AG09309 (cell line): ENCODE measurements at regions not wholly inside any gene's neighbourhood (a gene's known extent, or its start where the extent isn't known, plus 50 kb on each side); places are given as distances from the start of the nearest gene placed in this dataset.

Experiments
- DNase-seq: peaks from one replicate; pipeline ENCODE4 v3.0.0-alpha.2; 2010; ENCODE audit warnings: low read depth
- H3K4me3 ChIP-seq: 2 replicates; pipeline ENCODE4 v1.5.1; 2011; ENCODE audit warnings: mild to moderate bottlenecking, low read depth, low read length, moderate library complexity; ENCODE audit not compliant: control insufficient read depth
- TF ChIP-seq, protein P1 (sequence below): IDR thresholded peaks from 2 replicates; pipeline ENCODE4 v1.5.1; 2011; ENCODE audit warnings: mild to moderate bottlenecking, low read depth, low read length, inconsistent platforms; ENCODE audit not compliant: insufficient read depth, control insufficient read depth; ENCODE audit errors: missing control alignments

DNA sequence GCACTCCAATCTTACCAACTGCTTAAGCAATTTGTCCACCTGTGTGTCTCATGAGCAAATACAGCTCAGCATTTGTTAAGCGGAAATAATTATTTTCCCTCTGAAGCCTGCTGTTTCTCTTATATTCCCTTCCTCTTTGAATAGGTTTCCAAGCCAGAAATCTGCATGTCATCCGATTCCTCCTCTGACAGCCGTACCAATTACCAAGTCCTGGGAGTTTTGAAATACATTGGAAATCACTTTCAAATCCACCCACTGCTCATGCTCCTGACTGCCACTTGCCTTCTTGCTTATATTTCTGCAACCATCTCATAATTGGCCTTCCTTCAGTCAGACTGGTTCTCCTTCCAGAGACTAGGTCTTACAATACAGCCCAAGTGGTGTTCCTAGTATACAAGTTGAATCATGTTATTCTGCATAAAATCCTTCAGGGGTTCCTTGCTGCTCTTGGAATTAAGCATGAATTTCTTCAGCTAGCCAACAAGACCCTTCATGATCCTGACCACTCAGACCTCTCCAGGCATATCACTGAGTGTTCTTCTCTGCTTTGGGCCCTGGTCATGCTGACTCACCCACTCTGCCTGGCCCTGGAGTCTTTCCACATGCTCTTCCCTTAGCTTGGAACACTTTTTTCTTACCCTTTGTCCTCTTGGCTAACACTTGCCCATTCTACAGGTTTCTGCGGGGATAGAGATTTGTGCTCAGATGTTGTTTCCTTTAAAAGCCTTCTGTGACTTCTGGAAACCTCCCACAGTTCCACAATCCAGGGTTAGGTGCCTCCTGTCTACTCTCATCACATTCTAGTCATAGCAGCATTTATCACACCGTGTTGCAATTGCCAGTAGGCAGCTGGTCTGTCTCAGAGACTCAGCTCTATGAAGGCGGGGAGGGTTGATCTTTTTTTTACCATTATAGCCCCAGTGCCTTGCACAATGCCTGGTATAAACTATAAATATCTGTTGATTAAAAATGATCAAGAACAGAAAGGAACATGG is 157.6 kb downstream of the ARL6IP6 start:
- TF ChIP-seq, protein P1, sequence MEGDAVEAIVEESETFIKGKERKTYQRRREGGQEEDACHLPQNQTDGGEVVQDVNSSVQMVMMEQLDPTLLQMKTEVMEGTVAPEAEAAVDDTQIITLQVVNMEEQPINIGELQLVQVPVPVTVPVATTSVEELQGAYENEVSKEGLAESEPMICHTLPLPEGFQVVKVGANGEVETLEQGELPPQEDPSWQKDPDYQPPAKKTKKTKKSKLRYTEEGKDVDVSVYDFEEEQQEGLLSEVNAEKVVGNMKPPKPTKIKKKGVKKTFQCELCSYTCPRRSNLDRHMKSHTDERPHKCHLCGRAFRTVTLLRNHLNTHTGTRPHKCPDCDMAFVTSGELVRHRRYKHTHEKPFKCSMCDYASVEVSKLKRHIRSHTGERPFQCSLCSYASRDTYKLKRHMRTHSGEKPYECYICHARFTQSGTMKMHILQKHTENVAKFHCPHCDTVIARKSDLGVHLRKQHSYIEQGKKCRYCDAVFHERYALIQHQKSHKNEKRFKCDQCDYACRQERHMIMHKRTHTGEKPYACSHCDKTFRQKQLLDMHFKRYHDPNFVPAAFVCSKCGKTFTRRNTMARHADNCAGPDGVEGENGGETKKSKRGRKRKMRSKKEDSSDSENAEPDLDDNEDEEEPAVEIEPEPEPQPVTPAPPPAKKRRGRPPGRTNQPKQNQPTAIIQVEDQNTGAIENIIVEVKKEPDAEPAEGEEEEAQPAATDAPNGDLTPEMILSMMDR = no peak
- no peak overlapping the region for H3K4me3 ChIP-seq
- no peak for DNase-seq

DNA sequence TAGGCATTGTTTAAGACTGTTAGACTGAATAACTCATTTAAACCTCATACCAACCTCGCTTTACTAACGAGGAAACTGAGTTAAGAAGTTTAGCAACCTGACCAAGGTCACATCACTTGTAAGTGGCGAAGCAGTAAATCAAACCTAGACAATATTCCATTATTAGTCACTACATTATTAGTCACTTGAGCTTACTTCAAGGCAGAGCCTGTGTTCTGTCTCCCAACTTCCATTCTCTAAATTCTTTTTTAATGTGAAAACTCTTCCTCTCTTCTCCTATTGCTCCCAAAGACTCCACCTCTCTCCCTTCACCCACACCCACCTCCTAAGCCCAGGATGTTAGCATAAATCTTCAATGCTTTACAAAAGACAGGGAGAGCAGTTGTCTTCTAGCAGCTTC is 156.5 kb downstream of the ARL6IP6 start:
- TF ChIP-seq, protein P1 = no peak
- H3K4me3 ChIP-seq = no peak overlapping the region
- DNase-seq = no peak

GRCh38 chr2:152870239-152870638 is 151.8 kb downstream of the ARL6IP6 start:
- H3K4me3 ChIP-seq = no peak overlapping the region
- no peak for DNase-seq
- TF ChIP-seq, protein P1 = no peak

- H3K4me3 ChIP-seq = no peak overlapping the region
- DNase-seq = no peak
- TF ChIP-seq, protein P1 = no peak
These were observed 149.0 kb downstream of the ARL6IP6 start for GRCh38 chr2:152867397-152867796.

DNA sequence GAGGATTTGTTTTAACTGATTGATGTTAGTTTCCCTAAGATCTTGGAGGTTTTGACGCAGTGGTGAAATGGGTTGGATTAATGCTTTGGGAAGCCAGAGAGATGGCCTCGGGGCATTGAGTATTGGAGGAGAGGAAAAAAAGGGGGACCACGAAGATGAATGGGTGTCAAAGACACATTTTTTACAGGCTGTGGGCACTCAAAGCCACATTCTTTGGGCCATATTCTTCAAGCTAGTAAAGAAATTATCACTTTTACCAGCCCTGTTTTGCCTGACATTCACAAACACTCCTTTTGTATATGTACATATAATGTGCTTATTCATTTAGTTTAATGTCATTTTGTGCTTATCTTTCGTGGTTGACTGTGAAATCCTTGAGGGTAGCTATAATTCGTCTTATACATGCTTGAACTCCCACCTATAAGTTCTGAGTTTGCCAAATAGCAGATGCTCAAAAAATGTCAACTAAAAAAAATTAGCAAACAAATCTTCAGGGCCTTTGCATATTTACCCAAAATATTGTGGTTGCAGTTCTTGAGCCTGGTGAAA is 146.3 kb downstream of the ARL6IP6 start:
- TF ChIP-seq, protein P1 = no peak
- H3K4me3 ChIP-seq = no peak overlapping the region
- DNase-seq = no peak

DNA sequence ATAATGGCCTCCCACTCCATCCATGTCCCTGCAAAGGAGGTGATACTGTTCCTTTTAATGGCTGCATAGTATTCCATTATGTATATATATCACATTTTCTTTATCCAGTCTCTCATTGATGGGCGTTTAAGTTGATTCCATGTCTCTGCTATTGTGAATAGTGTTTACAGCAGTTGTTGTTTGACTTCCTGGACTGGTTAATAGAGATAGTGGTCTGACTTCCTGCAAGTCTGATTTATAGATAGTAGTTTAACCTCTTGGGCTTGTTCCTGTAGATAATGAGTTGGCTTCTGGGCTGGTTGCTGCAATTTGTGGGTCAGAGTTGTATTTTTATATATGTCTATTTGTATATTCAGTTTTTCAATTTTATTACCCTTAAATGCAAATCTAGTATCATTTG is 145.4 kb downstream of the ARL6IP6 start:
- no peak for DNase-seq
- TF ChIP-seq, protein P1 = no peak
- H3K4me3 ChIP-seq = no peak overlapping the region
